NK-92 treated with Interleukin-12 subunit alpha and Interleukin-12 subunit beta, amount 100 ng/mL, for 24 hours (cell line): ENCODE measurements at regions not wholly inside any gene's neighbourhood (a gene's known extent, or its start where the extent isn't known, plus 50 kb on each side); places are given as distances from the start of the nearest gene placed in this dataset.

Experiments used
- DNase-seq: peaks from one replicate; lab custom pipeline; 2025; lab: John Stamatoyannopoulos, UW

GRCh38 chr5:167643631-167644280 is 647.7 kb upstream of the WWC1 start:
- no peak for DNase-seq

- no peak for DNase-seq
These were observed 646.8 kb upstream of the WWC1 start for GRCh38 chr5:167644619-167645018.

GRCh38 chr5:167649471-167649870 is 642.0 kb upstream of the WWC1 start:
- DNase-seq = no peak

GRCh38 chr5:167652690-167653089 is 638.8 kb upstream of the WWC1 start:
- no peak for DNase-seq

- DNase-seq = no peak
These were observed 637.8 kb upstream of the WWC1 start for GRCh38 chr5:167653645-167654106.

- DNase-seq = no peak
These were observed 634.4 kb upstream of the WWC1 start for GRCh38 chr5:167657016-167657415.

GRCh38 chr5:167658889-167659288 is 632.6 kb upstream of the WWC1 start:
- DNase-seq = no peak

GRCh38 chr5:167661605-167662004 is 629.8 kb upstream of the WWC1 start:
- no peak for DNase-seq

GRCh38 chr5:167664222-167664804 is 627.1 kb upstream of the WWC1 start:
- no peak for DNase-seq

- no peak for DNase-seq
These were observed 625.5 kb upstream of the WWC1 start for GRCh38 chr5:167665841-167666375.

GRCh38 chr5:167671176-167671575 is 620.3 kb upstream of the WWC1 start:
- DNase-seq = no peak

- DNase-seq = no peak
These were observed 617.5 kb upstream of the WWC1 start for GRCh38 chr5:167673942-167674341.

GRCh38 chr5:167678481-167678880 is 613.0 kb upstream of the WWC1 start:
- no peak for DNase-seq

- no peak for DNase-seq
These were observed 607.2 kb upstream of the WWC1 start for GRCh38 chr5:167684251-167684650.

- DNase-seq = no peak
These were observed 602.9 kb upstream of the WWC1 start for GRCh38 chr5:167688341-167689130.

- no peak for DNase-seq
These were observed 596.9 kb upstream of the WWC1 start for GRCh38 chr5:167694325-167695147.

- no peak for DNase-seq
These were observed 594.7 kb upstream of the WWC1 start for GRCh38 chr5:167696558-167697314.

GRCh38 chr5:167699432-167699831 is 592.0 kb upstream of the WWC1 start:
- DNase-seq = no peak

- no peak for DNase-seq
These were observed 590.4 kb upstream of the WWC1 start for GRCh38 chr5:167701051-167701450.

- DNase-seq = no peak
These were observed 589.4 kb upstream of the WWC1 start for GRCh38 chr5:167702014-167702413.

- DNase-seq = no peak
These were observed 583.0 kb upstream of the WWC1 start for GRCh38 chr5:167708449-167708848.
